Fibroblast of skin of scalp (primary cell): ENCODE measurements at regions not wholly inside any gene's neighbourhood (a gene's known extent, or its start where the extent isn't known, plus 50 kb on each side); places are given as distances from the start of the nearest gene placed in this dataset.
"Not testable (repeated sequence)": the region's sequence is repeated elsewhere in the genome, so short reads cannot be mapped to it uniquely, and the experiment has no call there.

Experiments
- DNase-seq: peaks from one replicate; pipeline ENCODE4 v3.0.0-alpha.2; 2013

DNA sequence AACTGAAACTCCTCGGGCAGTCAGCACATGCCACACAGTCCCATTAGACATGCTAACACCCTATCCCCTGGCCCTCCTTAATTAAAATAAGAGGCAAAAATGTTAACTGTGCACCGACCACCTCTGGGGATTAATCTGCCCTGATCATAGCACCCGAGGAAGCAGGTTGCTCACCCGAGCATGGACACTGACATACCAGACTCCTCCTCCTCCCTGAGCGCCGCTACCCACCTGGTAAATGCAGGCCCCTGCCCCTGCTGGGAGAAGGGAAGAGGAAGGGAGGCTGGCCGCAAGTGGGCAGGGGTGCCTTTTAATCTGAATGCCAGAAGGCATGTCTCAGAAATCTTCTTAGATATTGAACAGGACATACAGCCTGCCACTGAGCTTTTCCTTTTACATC, 360.9 kb downstream of the RRAGC start:
- DNase-seq, result no peak

DNA sequence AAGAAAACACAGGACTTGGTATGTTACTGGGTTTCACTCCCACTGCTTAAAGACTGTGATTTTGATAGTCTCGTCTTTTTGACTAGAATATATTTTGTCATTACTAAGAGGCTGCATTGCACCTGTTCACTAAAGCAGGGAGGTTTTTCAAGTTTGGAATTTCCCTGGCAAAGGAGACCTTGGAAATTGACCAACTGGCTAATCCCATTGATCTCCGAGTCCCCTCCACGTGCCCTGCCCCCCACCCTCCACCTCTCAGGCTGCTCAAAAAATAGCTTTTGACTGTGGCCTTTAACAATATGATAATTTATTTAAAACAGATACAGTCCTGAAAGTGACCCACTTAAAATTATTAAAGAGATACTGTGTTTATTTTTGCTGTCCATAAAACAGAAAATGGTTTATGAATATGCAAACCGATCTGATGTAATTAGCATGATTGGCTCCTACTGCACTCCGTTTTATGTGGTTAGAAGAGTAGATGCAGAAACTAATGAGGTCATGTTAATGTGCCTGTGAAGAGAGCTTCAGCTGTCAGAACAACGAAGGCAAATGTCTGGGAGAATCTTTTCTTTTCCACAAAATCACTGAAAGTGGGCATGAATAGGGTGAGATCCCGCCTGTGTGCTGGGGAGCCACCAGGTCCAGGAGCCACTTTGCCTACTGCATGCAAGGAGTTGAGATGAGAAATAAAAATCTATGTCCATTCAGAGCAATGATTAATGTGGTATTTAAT, 361.5 kb downstream of the RRAGC start:
- no peak for DNase-seq

DNA sequence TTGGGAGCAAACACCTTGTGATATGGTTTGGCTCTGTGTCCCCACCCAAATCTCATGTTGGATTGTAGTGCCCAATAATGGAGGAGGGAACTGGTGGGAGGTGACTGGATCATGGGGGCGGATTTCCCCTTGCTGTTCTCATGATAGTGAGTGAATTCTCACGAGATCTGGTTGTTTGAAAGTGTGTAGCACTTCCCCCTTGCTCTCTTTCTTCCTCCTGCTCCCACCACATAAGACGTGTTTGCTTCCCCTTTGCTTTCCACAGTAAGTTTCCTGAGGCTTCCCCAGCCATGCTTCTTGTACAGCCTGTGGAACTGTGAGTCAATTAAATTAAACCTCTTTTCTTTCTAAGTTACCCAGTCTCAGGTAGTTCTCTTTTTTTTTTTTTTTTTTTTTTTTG, 366.3 kb downstream of the RRAGC start:
- not testable (repeated sequence) for DNase-seq

DNA sequence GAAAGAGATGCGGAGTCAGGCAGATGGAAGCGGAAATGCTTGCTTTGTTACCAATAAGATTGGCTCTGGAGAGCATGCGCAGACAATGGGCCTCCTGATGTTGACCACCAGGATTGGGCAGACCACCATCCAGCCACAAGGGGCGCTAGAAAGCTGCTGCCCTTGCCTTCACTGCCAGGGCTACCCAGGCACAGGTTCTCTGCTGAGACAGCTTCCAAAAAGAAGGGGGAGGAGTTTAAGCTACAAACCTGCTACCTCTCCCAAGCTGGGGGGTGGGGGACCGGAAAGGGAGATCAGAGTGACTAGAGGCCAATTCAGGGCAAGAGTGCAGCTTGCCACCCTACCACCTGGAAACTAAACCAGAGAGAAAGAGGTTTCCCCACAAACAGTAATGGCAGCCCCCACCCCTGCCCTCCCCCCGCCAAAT, 369.7 kb downstream of the RRAGC start:
- DNase-seq, result peak; percentile 14

DNA sequence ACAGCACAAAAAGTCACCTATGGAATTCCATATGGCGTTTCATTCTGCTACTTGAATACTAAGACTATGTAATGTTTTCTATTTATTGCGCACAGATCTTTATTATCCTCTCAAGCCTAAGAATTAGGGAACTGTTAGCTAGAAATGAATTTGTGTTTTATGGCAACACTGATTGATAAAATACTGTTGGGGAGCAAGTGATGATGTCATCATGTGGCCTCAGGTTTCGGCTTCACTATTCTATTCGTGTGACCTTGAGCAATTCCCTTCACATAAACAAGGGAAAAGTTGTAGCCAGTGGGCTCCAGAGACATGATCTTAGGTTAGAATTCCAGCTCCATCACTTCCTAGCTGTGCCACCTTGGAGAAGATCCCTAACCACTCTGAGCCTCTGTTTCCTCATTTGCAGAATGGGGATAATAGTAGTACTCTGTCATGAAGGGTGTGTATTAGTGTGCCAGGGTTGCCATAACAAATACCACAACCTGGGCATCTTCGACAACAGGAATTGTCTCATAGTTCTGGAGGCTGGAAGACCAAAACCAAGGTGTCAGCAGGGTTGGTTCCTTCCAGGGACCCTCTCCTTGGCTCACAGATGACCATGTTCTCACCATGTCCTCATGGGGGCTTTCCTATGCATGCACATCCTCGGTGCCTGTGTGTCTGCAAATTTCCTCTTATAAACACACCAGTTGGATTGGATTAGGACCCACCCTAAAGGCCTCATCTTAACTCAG, 371.2 kb downstream of the RRAGC start:
- no peak for DNase-seq

DNA sequence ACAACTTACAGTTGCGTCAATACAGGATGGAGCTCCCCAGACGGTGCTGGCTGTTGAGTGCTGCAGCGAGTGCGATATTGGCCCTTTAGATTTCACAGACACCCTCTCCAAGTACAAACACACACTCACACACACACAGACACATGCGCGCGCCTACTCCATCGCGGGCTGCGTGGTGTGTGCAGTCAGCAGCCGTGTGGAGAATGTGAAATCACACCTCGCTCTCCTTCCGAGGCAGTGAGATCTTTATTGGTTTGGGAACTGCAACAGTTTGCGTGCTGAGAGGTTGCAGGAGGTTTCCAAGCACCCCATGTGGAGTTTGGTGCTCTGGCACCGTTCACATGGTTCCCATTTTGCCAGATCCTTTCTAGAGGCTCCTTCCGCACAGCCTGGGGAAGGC, 372.2 kb downstream of the RRAGC start:
- no peak for DNase-seq

DNA sequence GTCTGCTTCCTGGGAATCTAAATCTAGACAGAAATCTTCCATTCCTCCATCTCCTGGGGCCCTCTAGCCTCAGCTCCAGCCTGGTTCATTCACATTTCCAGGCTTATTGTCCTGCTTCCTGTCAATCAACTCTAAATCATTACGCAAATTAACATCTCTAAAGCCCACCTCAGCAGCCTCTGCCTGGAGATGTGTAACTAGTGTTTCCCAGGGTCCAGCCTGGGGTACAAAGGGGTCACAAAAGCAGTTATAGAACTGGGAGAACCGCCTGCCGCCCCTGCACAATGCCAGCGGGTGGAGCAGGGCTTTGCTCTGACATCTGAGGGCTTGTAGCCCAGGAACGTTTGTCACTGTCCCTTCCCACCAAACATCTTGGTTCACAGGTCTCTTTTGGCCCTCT, 373.5 kb downstream of the RRAGC start:
- DNase-seq, result no peak

DNA sequence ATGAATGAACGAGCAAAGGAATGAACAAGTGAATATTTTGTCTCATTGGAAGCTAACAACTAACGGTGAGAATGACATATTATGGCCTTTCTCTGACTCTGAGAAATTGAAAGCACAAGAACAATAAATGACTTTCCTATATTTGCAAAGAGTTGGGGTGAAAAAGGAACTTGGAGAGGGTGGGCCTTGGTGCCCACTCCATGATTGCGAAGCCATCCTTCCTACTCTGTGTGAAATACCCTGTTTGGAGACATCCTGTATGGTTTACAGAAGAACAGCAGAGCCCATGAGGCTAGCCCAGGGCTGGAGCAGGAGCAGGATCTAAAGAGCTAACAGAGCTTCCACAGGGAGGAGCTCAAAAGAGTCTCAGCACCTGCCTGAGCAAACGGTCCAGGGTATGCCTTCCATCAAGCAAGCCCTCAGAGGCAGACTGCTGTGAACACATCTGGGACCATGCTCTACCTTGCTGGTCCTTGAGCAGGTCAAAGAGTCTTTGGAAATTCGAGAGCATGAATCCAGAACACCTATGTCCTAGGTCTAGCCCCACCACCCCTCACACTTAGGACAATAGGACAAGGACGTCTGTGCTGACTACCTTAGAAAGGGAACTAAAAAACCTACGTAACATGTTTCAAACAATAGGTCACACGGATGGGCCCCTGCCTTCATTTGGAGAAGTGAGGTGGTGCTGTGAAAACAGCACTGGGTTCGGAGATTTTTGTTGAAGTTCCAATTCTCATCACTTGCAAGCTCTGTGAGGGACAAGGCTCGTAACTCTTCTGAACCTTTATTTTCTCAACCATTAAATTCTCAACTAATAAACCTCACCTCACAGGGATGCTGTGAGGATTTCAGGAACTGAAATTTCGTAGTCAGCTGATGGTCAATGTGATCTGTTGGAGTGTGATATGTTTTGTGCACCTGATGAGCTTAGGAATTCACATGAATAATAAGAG, 377.4 kb downstream of the RRAGC start:
- DNase-seq, result no peak

DNA sequence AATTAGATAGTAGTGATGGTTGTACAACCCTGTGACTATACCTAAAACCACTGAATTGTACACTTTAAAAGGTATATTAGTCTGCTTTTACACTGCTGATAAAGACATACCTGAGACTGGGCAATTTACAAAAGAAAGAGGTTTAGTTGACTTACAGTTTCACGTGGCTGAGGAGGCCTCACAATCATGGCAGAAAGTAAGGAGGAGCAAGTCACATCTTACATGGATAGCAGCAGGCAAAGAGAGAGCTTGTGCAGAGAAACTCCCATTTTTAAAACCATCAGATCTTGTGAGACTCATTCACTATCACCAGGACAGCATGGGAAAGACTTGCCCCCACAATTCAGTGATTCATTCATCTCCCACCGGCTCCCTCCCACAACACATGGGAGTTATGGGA, 379.9 kb downstream of the RRAGC start:
- not testable (repeated sequence) for DNase-seq

DNA sequence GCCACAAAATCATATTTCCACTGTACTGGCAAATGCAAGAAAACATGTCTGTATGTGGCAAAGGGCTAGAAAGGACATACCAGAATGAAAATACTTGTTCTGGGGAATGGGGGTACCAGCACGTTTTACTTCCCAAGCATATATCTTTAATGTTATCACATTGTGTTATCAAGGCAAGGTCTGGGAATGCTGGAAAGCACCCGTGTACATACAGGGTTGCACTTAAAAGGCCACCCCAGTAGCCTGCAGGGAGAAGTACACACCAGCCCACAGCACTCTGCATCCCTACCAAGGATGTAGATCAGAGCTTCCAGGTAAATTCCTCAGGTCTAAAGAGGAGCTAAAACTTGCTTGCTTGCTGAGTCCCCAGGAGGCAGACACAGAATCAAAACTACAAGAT, 381.8 kb downstream of the RRAGC start:
- DNase-seq, result no peak

DNA sequence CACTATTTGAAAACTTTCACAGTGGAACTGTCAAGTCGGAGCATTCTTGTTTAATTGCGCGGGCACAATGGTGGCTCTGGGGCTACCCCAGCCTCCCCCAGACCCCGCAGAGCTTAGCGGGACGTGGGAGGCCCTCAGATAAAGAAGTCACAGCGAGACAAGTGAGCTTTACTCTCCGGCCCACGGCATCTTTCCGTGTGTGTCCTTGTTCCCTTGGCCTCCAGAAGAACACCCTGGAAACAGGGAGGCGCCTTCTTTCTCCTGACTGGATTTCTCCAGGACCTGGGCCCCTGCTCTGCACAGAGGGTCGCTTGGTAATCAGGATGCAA, 382.8 kb downstream of the RRAGC start:
- no peak for DNase-seq

DNA sequence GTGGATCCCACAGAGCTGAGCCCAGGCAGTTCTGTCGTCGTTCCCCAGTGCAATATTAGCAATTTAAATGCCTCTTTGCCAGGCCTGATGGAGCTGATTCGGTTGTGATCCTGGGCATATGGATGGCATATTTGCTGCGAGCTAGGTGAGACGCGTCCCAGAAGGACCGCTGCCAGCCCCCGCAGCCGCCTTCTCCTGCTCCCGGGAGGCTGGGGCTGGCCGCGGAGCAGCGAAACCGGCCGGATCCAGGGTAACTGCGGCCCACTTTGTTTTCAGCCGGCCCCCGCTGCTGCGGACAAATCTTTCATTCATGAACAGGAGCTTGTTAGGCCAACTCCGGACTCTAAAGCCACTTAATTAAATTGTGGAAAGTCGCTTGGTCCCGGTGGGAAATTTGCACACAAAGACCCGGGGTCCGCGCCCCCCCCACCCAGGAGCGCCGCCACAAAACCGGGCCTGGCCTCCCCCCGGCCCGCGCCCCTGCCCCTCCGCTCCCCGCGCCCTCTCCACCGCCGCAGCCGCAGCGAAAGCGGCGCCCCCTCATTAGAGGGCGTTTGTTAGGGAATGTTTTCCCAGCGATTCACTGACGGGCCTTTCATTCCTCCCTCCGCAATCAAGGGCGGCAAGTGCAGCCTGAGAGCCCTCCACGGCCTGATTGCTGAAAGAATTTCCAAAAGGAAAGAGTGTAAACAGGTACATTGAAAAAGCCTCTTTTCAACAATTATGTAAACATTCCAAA, 383.3 kb downstream of the RRAGC start:
- no peak for DNase-seq

DNA sequence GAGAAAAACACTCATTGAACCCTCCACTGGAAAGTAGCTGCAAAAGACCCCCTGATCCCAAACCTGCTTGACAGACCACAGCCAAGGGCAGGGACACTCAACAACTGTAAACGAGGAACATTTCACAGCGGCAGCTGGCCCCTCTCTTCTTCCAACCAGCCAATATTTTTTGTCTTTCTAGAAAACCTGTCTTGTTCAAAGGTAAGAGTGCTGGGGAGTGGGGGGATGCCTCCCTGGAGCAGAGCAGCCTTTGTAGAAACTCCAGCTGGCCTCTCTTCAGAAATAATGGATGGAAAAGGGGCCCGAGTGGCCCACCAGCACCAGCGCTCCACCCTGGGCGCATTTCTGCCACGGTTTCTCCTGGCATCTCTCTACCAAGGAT, 384.0 kb downstream of the RRAGC start:
- DNase-seq, result no peak

DNA sequence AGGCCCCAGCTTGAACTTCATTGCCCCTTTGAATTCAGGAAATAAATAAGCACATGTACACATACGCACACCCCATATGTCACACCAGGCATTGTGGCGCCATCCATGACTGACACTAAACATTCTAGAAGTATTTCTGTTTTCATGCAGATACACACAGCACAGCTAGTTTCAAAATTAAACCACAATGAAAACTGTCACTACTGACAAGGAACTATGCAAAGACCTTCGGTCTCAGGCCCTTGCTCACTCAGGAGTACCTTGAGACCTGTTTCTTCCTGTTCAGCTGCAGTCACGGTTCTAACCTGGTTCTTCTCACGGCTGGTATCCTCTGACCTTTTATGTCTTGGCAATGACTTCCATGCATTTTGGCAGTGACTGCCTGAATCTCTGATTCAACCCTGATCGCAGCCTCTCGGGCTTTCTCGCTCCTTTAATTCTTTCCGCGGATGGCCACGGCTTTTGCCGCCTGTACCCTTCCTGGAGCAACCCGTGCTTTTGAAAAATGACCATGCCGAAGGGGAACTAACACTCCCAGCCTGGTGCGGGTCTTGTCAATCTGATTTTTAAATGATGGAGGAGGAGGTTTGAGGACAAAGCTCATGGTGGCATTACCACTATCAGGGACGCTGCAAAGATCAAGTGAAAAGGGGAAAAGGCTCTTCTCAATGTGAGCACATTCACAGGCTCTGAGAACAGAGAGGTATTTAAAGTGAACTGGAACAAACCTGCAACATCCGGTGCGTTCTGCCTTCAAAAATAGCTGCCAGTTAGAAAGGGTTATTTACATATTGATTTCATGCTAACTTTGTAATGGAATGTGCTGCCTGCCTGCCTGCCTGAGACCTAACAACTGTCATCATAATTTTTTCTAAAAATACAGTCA, 384.6 kb downstream of the RRAGC start:
- no peak for DNase-seq

DNA sequence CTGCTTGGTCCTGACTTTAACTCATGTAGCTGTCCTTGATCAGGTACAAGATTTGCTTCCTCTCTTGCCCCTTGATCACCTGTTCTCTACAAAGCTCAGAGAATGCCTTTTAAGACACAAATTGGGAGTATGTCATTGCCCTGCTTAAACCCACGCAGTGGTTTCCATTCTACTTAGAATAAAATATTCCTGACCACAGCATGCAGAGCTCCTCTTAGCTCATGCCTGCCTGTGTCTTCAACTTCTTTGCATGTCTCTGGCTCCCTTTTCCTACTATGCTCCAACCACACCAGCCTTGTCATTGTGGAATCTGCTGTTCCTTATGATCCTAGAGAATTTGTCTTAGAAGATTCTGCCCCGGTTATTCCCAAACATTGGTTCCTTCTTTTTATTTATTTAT, 393.1 kb downstream of the RRAGC start:
- no peak for DNase-seq

DNA sequence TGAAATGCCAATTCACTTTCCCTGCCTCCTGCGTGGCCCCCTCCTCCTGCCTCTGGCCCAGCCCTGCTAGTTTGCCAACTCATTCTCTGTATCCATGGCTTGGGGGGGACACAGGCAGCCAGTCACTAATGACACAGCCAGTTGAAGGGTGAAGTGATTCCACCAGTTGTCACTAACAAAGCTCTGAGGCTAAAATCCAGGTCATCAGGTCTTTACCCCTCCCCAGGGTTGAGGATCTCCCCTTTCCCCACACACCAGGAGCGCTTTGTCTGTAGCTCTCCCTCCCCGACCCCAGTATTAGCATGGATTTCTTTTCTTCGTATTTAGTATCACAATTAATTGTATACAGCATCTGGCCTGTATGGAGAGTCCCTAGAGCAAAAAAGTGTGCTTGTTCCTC, 394.1 kb downstream of the RRAGC start:
- DNase-seq, result no peak

DNA sequence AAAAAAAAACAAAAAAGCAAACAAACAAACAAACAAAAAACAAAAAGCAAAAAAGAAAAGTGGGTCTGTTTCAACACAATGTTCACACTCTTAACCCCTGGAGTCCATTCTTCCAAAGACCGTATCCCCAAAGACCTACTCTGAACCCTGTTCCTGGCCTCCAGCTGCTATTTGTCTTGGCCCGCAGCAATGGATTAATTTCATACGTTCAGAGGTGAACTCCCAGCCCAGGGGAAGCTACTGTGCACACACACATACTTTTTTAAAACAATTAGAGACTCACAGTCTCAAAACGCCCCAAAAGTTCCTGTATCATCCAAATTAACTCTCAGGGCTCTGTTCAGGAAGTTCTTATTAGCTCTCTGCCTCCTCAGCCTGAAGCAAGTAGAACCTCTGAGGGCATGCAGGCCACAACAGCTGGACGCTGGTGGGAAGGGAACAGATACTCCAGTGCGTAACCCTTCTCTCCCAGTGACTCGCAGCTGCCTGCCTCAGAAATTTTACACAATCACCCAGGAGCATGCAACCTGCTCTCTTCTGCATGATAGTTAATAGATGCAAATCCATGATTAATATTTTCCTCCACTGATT, 395.4 kb downstream of the RRAGC start:
- DNase-seq, result no peak

DNA sequence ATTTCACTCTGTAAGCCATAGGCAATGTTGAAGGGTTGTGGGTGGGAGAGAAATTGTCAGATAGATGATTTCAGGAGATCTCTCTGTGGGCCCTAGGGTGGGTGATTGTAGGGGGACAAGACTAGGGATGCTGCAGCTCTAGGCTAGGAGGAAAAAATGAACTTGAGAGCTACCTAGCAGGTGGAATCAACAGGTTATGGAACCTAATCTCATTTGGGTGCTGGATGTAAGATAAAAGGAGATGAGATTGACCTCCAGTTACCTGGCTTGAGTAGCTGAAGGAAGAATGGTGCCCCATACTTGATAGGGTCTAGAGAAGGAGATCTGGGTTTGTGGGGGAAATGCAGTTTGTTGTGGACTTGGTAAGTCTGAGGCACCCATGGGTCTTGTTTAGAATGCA, 396.5 kb downstream of the RRAGC start:
- no peak for DNase-seq

DNA sequence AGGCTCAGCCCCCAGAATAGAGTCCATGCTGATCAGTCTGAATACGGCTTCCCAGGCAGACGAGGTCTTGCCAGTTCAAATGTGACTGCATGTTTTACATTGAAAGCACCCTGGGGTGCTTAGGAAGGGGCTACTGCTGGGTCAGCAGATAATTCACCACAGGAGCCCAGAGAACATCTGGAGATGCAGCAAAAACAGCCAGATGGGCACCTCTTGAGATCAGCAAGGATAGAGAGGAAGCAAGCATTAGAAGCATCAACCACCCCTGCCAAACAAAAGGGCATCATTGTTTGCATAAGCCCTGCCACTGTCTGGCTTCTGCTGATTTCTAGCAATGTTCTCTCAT, 403.1 kb downstream of the RRAGC start:
- DNase-seq, result no peak

DNA sequence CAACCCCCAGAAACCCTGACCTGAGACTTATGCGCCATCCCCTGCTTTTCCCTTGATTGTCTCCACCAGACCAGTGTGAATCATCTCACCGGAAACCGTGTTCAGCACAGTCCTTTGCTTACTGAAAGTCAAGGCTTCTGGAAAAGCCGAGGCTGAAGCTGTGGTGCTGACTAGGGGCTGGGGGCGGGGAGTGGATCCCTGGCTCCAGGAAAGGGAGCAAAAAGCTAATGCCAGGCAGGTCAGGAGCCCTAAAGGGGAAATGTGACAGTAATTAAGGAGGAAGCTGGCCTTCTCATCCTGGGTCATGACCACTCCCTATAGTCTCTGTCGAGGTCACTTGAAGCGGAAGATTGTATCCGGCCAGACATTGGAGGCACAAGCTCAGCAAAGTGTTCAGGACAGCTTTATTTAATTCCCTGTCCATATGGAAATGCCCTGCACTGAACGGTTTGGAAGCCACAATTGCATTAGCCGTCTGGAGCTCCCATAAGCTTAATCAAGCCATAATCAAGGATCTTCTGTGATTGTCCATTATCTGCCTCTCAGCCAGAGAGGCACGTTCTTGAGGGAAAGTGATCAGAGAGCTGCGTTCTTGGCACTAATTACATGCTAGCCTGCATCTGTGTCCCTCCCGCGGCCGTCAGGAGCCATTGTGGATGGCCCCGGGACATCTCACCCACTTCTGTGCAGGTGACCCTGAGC, 403.6 kb downstream of the RRAGC start:
- peak; percentile 46 for DNase-seq
